HG03457 (cell line): ENCODE measurements at regions not wholly inside any gene's neighbourhood (a gene's known extent, or its start where the extent isn't known, plus 50 kb on each side); places are given as distances from the start of the nearest gene placed in this dataset.
"Not testable (repeated sequence)": the region's sequence is repeated elsewhere in the genome, so short reads cannot be mapped to it uniquely, and the experiment has no call there.

Source experiments
- ATAC-seq: cut with Tn5 transposase; IDR thresholded peaks from one replicate; pipeline ENCODE4 v1.9.1; 2021; ENCODE audit warnings: moderate number of reproducible peaks; ENCODE audit not compliant: unreplicated experiment

- no peak for ATAC-seq
Observed at GRCh38 chr5:148740966-148741742, 85.3 kb upstream of the ADRB2 start.

DNA sequence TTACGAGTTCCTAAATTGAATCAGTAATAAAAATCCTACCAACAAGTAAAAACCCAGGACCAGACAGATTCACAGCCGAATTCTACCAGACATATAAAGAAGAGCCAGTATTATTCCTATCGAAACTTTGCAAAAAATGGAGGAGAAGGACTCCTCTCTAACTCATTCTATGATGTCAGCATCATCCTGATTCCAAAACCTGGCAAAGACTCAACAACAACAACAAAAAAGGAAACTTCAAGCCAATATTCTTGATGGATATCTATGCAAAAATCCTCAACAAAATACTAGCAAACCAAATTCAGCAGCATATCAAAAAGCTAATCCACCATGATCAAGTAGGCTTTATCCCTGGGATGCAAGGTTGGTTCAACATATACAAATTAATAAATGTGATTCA lies 84.6 kb upstream of the ADRB2 start:
- not testable (repeated sequence) for ATAC-seq

DNA sequence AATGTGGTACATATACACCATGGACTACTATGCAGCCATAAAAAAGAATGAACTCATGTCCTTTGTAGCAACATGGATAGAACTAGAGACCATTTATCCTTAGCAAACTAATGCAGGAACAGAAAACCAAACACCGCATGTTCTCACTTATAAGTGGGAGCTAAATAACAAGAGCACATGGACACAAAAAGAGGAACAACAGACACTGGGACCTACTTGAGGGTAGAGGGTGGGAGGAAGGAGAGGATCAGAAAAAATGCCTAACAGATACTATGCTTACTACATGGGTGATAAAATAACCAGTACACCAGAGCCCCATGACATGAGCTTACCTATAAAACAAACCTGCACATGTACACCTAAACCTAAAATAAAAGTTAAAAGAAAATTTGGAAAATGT lies 82.0 kb upstream of the ADRB2 start:
- ATAC-seq: not testable (repeated sequence)

GRCh38 chr5:148746826-148747535 lies 79.4 kb upstream of the ADRB2 start:
- ATAC-seq: peak; percentile 87

DNA sequence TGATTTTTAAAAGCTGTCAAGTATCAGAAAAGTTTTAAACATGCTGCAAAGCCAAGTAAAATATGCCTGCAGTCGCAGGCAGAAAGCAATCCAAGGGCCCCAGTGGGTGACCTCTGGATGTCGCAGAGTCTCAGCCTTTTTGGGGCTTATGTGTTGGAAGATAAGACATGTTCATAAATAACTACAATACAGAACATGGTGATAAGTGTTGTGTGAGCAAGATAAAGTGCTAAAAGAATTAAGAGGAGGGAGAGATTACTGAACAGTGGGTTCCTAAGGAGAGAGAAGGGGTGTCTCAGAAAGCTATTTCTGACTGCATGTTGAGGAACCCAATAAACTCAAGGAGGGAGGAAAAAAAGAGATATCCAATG lies 78.9 kb upstream of the ADRB2 start:
- no peak for ATAC-seq

DNA sequence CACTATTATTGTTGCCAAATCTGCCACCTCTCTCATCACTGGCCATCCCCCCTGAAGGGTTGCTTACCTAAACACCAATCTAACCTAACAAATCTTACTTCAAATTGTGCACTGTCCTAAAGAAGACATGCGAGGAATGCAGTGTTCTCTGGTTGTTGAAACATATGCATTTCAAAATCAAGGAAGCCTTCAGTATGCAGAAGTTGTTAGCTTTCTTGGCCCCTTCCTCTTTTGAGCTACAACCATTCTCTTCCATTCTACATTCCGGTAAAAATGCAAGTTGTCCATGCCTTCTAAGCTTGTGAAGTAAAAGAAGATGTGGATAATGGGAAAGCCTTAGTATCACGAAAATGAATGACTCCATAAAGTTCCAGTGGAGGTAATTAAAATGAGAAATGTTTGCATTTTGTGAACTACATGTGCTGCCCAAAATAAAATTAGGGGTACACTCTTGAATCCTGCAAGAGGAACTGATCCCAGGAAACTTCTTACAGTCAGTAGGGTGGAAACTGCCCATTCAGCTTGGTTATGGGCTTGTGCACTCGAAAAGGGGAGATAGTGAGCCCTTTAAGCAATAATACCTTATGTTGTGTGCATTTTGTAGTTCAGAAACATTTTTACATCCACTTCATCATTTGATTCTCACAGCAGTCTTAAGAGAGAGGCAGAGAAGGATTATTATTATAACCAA lies 77.6 kb upstream of the ADRB2 start:
- ATAC-seq: no peak

GRCh38 chr5:148750614-148751013 lies 75.8 kb upstream of the ADRB2 start:
- ATAC-seq: no peak

GRCh38 chr5:148751025-148751424 lies 75.4 kb upstream of the ADRB2 start:
- ATAC-seq: no peak

DNA sequence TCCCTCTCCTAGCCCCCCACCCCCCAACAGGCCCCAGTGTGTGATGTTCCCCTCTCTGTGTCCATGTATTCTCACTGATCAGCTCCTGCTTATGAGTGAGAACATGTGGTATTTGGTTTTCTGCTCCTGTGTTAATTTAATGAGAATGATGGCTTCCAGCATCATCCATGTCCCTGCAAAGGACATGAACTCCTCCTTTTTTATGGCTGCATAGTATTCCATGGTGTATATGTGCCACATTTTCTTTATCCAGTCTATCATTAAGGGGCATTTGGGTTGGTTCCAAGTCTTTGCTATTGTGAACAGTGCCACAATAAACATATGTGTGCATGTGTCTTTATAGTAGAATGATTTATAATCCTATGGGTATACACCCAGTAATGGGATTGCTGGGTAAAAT lies 74.0 kb upstream of the ADRB2 start:
- not testable (repeated sequence) for ATAC-seq

DNA sequence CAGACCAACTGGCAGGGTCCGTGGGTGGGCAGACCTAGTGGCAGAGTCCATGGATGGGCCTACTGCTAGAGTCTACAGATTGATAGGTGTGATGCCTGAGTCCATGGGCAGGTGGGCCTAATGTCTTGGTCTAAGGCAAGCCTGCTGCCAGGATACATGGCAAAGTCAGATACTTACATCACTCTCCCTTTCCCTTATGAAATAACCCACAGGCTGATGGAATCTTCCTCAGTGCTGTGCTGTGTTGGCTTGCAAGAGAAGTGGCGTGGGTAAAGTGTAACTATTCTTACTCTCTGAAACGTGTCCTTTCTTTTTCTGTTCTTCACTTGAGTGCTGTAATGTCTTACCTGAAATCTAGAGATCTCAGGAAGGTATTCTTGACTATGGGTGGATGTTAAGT lies 67.3 kb upstream of the ADRB2 start:
- no peak for ATAC-seq

GRCh38 chr5:148760945-148761638 lies 65.3 kb upstream of the ADRB2 start:
- ATAC-seq: peak; percentile 100

- ATAC-seq: no peak
Observed at GRCh38 chr5:148763996-148764395, 62.4 kb upstream of the ADRB2 start.

GRCh38 chr5:148765061-148765460 lies 61.4 kb upstream of the ADRB2 start:
- ATAC-seq: no peak

DNA sequence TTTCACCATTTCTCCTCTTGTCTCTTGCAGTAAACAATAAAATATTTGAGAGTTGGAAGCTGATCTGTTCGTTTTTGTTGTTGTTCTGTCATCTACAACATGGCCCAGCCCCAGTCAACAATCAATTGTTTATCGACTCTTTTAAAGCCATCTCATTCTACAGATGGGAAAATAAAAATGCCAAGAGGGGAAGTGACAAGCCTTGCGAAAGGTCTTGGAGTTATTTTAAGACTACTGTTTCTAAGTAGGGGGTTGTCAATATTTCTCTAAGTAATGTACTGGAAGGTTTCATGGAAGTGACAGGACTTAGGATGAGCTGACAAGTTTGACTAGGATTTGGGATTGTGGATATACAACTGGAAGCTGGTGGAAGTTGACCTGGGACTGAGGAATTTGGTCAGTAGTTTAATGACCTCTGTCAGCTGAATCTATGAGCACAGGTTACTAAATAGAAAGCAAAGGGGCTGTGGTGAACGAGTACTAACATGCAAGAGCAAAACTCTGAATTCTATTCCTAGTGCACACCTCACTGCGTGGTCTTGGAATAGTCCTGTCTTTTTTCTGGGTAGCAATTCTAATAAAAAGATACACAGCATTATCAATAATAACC lies 57.5 kb upstream of the ADRB2 start:
- ATAC-seq: no peak

DNA sequence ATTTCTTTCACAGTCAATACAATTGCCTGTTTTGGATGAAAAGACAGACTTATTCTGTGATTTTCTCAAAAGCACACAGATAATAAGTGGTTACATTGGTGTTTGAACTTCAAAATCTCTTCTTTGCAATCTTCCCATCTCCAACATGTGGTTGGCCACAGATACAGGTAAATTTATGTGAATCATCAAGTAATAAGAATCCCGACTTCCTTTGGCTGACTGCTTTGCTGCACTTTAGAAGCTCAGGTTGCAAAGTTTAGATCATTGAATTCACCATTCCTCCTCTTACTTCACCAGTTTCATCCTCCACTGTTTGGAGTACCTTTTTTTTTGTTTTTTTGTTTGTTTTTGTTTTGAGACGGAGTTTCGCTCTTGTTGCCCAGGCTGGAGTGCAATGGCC lies 56.5 kb upstream of the ADRB2 start:
- ATAC-seq: no peak

GRCh38 chr5:148774313-148774712 lies 52.1 kb upstream of the ADRB2 start:
- ATAC-seq: no peak

- ATAC-seq: no peak
Observed at GRCh38 chr5:148776261-148776660, 50.1 kb upstream of the ADRB2 start.
